Thyroid gland (tissue), 4 donors: ENCODE measurements at regions not wholly inside any gene's neighbourhood (a gene's known extent, or its start where the extent isn't known, plus 50 kb on each side); places are given as distances from the start of the nearest gene placed in this dataset.

Experiments
- DNase-seq, 2 donors: peaks; one replicate each; pipeline ENCODE4 v3.0.0-alpha.2; 2019
- H3K27ac ChIP-seq, 3 donors: fragments of 200-600 bp; sonication (generic); 1 replicate in 2 of 3; 2 replicates in 1 of 3; pipeline ENCODE4 v1.5.1; 2016 to 2019; ENCODE audit warnings: mild to moderate bottlenecking in 1 of 3, moderate library complexity in 1 of 3
- H3K27me3 ChIP-seq: fragments of 200-600 bp; sonication (generic); one replicate; pipeline ENCODE4 v1.5.1; 2019
- H3K36me3 ChIP-seq, 2 donors: fragments of 200-600 bp; sonication (generic); one replicate each; pipeline ENCODE4 v1.5.1; 2016 to 2019
- H3K4me1 ChIP-seq, 2 donors: fragments of 200-600 bp; sonication (generic); one replicate each; pipeline ENCODE4 v1.5.1; 2017 to 2019
- H3K4me3 ChIP-seq, 3 donors: fragments of 200-600 bp; sonication (generic); replicated peaks in 1 of 3; 1 replicate in 2 of 3; 2 replicates in 1 of 3; pipeline ENCODE4 v1.5.1; 2016; ENCODE audit warnings: mild to moderate bottlenecking in 1 of 3
- H3K9me3 ChIP-seq: fragments of 200-600 bp; sonication (generic); one replicate; pipeline ENCODE4 v1.5.1; 2017
- CTCF ChIP-seq, 6 experiments: fragments of 200-600 bp in 3 of 6; fragments of 450-650 bp in 3 of 6; sonication (generic) in 3 of 6; IDR thresholded peaks; one replicate each; pipeline ENCODE4 v1.5.1; 2016 to 2019; ENCODE audit warnings: antibody characterized with exemption in 6 of 6, mild to moderate bottlenecking in 2 of 6, inconsistent platforms in 1 of 6, moderate library complexity in 1 of 6
- POLR2A ChIP-seq, 2 donors: fragments of 450-650 bp; IDR thresholded peaks; one replicate each; pipeline ENCODE4 v1.6.1; 2017; ENCODE audit warnings: antibody characterized with exemption in 2 of 2, mild to moderate bottlenecking in 2 of 2, moderate library complexity in 1 of 2
- WGBS, 2 donors: methylation state at CpG; one replicate each; pipeline ENCODE4 v1.1.5; 2017; 5-methylcytosine and 5-hydroxymethylcytosine counted together
- intact Hi-C: fragments of 100-400 bp; cut with DNase I; formaldehyde crosslinking; loops from one replicate; pipeline ENCODE4 v1.15.1; 2023

- Histone ChIP-seq H3K4me3 (no peak overlapping the region), H3K27me3 (no peaks in the 10 kb centered on the region), H3K36me3 (no peaks in the 10 kb centered on the region), H3K9me3 (no peaks in the 10 kb centered on the region), H3K27ac (no peak overlapping the region), H3K4me1 (peaks cover 3 to 6% of the 10 kb centered on the region in 2 donors)
- intact Hi-C loops: no loop called here
- 95 to 98% methylated on average over 5 of the region's 5 CpGs for WGBS, 2 donors
- TF ChIP-seq CTCF (IDR thresholded peaks at IDR 0.05): no peak
- no peak for TF ChIP-seq POLR2A (IDR thresholded peaks at IDR 0.05)
- no peak for DNase-seq
Observed at GRCh38 chr5:107764282-107764681, 93.5 kb upstream of the EFNA5 start.

- Histone ChIP-seq H3K9me3 (no peaks in the 10 kb centered on the region), H3K27ac (no peak overlapping the region), H3K4me3 (no peak overlapping the region), H3K27me3 (no peaks in the 10 kb centered on the region), H3K4me1 (no peaks in the 10 kb centered on the region), H3K36me3 (no peaks in the 10 kb centered on the region)
- WGBS, 2 donors: 93 to 98% methylated on average over 4 of the region's 4 CpGs
- DNase-seq: no peak
- TF ChIP-seq CTCF (IDR thresholded peaks at IDR 0.05): no peak
- no peak for TF ChIP-seq POLR2A (IDR thresholded peaks at IDR 0.05)
- intact Hi-C loops: no loop called here
Observed at GRCh38 chr5:107753427-107753826, 82.7 kb upstream of the EFNA5 start.

GRCh38 chr5:107744418-107745330, 73.9 kb upstream of the EFNA5 start:
- intact Hi-C loops: no loop called here
- H3K9me3 ChIP-seq: no peaks in the 10 kb centered on the region
- no peaks in the 10 kb centered on the region for H3K27me3 ChIP-seq
- no peaks in the 10 kb centered on the region for H3K36me3 ChIP-seq
- TF ChIP-seq POLR2A (IDR thresholded peaks at IDR 0.05) (no peak), CTCF (IDR thresholded peaks at IDR 0.05) (no peak)
- H3K4me3 ChIP-seq: no peak overlapping the region
- H3K27ac ChIP-seq: no peak overlapping the region
- DNase-seq: no peak
- no peaks in the 10 kb centered on the region for H3K4me1 ChIP-seq
- 74 to 85% methylated on average over 5 of the region's 5 CpGs for WGBS, 2 donors

- no peak for DNase-seq
- Histone ChIP-seq H3K4me3 (no peak overlapping the region), H3K4me1 (no peaks in the 10 kb centered on the region), H3K27ac (no peak overlapping the region), H3K36me3 (no peaks in the 10 kb centered on the region), H3K9me3 (no peaks in the 10 kb centered on the region), H3K27me3 (no peaks in the 10 kb centered on the region)
- intact Hi-C loops: no loop called here
- WGBS, 2 donors: 63 to 73% methylated on average over 3 of the region's 3 CpGs
- TF ChIP-seq POLR2A (IDR thresholded peaks at IDR 0.05) (no peak), CTCF (IDR thresholded peaks at IDR 0.05) (no peak)
Observed at GRCh38 chr5:107743373-107744000, 72.8 kb upstream of the EFNA5 start.

GRCh38 chr5:107739661-107740060, 68.9 kb upstream of the EFNA5 start:
- no peak for DNase-seq
- H3K36me3 ChIP-seq: no peaks in the 10 kb centered on the region
- H3K4me1 ChIP-seq: no peaks in the 10 kb centered on the region
- H3K27ac ChIP-seq: no peak overlapping the region
- H3K27me3 ChIP-seq: no peaks in the 10 kb centered on the region
- TF ChIP-seq CTCF (IDR thresholded peaks at IDR 0.05): no peak
- TF ChIP-seq POLR2A (IDR thresholded peaks at IDR 0.05): no peak
- 90 to 95% methylated on average over 3 of the region's 3 CpGs for WGBS, 2 donors
- no peak overlapping the region for H3K4me3 ChIP-seq
- H3K9me3 ChIP-seq: no peaks in the 10 kb centered on the region
- intact Hi-C loops: no loop called here
